Posterior cingulate gyrus (tissue), 11 donors: ENCODE measurements at regions not wholly inside any gene's neighbourhood (a gene's known extent, or its start where the extent isn't known, plus 50 kb on each side); places are given as distances from the start of the nearest gene placed in this dataset.

Source experiments
- DNase-seq, 10 donors: peaks; one replicate each; pipeline versions ENCODE4 v3.0.0 to v3.0.0-alpha.2; 2020 to 2021; ENCODE audit warnings: mixed read lengths in 3 of 10
- intact Hi-C: fragments of 100-400 bp; cut with DNase I; formaldehyde crosslinking; loops from one replicate; pipeline ENCODE4 v1.15.1; 2023

DNA sequence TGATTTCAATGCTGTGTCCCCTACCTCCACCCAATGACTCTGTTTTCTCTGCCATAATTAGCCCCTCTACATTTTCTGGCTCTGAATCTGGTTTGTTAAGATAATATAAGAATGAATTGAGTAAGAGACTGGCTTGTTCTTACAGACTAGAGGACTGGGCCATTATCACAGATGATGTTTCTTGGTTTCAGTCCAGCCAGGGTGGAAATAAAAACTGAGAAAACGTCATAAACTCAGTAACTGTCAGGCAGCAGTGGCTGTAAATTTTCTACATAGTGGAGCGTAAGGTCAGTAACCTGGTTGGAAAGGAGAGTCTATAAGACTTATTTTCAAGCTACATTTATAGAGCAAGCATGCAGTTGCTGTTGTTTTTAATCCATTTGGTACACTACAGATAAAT lies 485.4 kb downstream of the HTR7 start:
- intact Hi-C loops = no loop called here
- no peak for DNase-seq

DNA sequence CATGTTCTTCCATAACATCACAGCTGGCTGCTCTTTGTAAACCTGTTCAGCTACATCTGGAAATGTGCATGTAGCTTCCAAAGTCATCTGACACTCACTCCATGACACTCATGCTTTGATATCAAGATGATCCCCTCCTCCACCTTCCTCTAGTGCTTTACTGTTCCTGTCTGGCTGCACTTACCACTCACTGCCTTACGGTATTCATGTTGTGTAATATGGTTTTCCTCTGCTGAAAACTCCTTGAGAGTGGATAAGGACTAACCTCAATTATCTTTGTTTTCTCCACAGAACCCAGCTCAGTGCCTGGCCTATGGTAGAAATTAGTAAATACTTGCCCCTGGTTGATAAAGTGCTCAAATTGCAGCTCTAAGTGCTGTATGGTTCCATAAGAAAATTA lies 483.9 kb downstream of the HTR7 start:
- no peak for DNase-seq

DNA sequence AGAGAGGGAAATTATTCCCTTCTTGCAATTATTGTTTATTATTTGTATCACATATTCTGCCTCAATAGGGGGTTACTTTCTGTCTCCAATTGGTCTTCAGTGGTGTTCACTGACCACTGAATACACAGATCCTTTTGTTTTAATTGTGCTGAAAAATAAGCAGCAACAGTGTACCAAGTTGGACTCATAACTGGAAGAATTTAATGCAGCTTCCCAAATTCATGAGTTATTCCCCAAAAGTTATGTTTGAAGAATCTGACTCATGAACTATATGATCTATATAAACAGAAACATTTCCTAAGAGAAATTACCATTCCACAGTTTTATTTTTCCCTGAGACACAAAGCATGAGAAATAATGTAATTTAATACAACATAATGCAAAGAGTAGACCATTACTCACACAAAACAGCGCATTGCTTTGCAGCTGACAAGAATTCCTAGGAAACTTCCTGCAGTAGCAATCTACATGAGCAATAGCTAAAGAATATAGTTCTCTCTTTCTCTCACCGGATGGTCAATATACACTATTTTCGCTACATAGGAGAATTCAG lies 479.2 kb downstream of the HTR7 start:
- no peak for DNase-seq
- intact Hi-C loops = no loop called here

More for the DNA sequence above, 483.9 kb downstream of the HTR7 start:
- intact Hi-C loops = no loop called here

DNA sequence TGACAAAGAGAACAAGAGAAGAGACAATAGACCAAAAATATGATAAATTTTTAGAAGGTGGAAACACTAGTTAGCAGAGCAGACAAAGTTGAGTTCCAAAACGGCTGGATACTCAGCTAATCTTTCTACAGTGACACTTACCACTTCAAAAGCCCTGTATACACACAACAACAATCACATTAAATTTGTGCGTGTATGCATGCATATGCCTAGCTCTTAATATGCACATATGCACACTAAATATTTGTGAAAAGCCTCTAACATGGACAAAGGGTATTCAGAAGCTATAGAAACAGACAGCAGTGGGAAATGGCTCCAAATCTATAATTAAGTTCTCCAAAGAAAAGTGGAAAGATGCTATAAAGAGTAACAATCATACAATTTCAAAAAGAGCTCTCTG lies 476.4 kb downstream of the HTR7 start:
- intact Hi-C loops = no loop called here
- no peak for DNase-seq

DNA sequence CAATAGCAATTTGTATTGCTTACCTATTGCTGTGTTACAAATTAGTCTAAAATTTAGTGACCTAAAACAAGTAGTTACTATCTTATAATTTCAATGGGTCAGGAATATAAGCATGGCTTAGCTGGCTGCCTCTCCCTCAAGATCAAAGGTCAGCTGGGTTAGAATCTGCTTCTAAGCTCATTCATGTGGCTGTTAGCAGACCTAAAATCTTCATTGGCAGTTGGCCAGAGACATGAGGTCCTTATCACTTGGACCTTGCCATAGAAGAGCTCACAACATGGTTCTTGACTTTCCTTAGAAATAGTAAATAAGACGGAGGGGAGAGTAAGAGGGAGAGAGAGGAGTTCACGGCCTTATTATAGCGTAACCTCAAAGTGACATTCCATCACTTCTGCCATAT lies 468.0 kb downstream of the HTR7 start:
- intact Hi-C loops = no loop called here
- DNase-seq = no peak

DNA sequence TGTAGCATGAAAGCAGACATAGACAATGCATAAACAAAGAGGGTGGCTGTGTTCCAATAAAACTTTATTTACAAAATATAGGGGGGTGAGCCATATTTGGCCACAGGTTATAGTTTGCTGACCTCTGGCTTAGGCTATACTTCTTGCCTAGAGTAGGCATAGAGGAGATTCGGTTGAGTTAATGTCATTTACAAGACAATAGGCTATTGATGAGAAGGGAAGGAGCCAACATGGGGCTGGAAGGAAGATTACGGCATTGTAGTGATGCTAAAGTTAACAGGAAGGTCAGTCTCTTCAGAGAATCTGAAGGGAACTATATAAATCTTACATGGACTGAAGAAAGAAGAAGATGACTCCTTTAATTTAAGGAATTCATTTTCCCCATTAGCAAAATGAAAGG lies 463.5 kb downstream of the HTR7 start:
- intact Hi-C loops = no loop called here
- no peak for DNase-seq

DNA sequence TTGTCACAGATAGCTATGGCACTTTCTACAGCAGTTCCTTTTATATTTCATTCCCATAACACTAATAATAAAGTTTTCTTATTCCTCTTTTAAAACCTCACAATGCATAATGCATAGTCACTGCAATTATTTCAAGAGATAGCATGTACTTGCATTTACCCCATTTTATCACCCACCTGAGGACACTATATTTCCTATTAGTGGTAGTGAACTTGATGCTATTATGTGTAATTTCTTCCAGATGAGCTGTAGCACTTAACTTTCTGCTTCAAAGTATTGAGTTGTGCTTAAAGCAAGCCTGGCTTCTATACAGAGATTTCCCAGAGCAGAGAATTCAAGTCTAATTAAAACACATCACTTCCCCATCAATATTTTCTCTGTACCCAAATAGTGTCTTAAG lies 461.1 kb downstream of the HTR7 start:
- intact Hi-C loops = no loop called here
- DNase-seq = no peak

DNA sequence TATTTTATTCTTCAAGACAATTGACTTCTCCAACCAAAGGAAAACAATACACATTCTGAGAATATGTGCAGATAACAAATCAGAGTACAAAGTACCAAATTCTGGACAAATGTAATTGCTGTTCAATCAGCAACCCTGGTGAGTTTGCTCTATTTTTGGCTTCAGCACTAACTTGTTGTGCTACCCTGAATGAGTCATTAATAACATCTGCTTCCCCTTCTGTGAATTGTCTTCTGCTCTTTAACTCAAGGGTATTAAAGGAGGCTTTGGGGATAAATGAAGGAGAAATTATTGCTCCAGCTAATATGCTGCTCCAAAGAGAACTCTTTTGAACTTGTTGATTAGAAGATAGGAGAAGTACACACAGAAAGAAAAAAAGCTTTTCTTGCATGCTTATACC lies 459.3 kb downstream of the HTR7 start:
- DNase-seq = no peak
- intact Hi-C loops = no loop called here

DNA sequence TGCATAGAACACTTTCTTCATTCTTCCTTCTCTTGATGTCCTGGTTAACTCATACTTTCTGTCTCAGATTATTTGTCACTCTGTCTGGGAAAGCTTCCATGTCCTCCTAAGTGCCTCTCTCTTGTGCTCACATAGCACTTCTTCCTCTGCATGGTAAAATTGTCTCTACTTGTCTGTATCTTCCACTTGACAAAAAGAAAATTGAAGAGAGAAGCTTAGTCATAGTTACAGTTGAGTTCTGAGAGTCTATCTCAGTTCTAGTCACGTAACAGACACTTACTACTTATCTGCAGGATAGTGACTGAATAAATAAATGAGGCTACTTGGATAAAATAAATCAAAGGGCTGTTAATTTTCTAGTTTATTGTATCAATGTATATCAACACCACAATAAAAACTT lies 458.1 kb downstream of the HTR7 start:
- intact Hi-C loops = no loop called here
- DNase-seq = no peak

DNA sequence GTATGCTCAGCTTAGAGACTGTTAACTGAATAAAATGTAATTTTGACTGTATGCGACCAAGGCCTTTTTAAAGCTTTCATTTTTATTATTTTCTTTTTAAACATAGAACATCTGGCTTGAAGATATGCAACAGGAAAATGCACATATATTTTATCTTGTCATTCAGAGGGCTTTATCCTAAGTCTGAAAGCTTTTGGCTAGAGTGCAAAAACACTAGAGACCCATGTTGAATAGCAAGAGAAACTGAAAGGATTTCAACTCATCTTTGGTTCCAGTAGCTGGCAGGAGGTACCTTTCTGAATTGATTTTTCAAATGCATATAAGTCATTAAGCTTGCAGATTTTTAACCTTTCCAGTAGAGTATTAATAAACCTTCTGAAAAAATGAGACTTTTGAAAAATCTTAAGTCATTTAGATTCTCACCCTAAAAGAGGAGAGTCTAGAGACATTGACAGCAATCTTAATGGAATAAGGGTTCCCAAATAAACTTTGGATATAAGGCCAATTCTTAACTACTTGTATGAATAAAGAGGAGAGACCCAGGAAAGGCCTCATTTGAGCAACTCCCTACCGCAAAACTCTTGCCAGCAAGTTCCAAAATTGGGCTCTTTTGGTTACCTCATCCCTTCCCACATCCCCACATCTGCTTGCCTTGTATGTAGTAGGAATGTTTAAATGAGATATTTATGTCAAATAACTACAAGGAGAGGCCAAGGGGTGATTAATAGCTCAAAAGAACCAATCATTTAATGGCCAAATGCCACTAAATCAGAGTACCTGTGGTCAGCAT lies 454.4 kb downstream of the HTR7 start:
- no peak for DNase-seq
- intact Hi-C loops = no loop called here

DNA sequence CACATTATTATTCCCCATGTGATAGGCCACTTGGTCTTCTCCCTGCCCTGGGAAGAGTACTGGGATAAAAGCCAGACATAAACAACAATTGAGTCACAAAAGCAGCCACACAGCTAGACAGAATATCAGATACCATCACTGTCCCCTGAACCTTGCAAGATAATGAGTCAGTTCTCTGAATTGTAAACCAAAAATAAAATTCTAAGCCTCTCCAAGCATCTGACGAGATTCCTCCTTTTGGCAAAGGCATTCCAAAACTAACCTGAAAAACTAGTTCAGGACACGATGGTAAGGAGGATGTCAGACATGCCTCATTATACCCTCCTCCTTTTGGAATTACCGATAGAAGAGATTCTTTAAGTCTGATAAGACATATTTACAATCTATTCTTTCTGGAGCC lies 450.7 kb downstream of the HTR7 start:
- intact Hi-C loops = no loop called here
- DNase-seq = no peak

DNA sequence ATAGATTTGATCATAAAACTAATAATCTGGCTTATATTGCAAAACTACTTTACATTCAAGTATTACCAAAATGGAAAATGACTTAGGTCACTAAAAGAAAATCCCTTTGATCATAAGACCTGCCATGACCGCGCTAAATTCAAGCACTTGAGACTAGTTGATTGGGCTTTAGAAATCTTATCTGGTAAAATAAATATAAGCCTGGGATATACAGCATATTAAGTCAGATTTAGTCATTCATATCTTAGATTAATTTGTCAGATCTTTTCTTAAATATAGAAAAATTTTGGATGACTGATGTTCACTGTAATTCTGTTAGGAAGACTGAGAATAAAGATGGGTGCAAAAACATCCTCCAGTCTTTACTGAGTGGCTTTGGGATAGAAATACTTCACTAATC lies 450.0 kb downstream of the HTR7 start:
- intact Hi-C loops = no loop called here
- no peak for DNase-seq

DNA sequence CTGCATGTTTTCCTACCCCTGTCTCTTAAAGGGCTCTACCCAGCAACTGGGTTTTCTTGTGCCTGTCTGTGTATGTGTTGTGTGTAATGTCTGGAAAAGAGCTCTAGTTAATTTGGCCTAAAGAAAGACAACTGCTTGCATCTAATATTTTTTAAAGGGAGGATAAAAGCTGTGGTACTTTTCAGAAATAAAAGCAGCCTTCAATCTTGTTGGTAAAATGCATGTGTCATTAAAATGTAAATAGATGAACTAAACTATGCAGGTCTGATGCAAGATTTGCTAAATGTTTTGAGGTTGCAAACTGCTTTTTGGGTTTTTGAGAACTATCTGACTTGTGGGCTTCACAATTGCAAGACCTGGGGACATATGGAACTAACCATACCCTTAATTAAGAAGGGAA lies 445.3 kb downstream of the HTR7 start:
- no peak for DNase-seq
- intact Hi-C loops = no loop called here

DNA sequence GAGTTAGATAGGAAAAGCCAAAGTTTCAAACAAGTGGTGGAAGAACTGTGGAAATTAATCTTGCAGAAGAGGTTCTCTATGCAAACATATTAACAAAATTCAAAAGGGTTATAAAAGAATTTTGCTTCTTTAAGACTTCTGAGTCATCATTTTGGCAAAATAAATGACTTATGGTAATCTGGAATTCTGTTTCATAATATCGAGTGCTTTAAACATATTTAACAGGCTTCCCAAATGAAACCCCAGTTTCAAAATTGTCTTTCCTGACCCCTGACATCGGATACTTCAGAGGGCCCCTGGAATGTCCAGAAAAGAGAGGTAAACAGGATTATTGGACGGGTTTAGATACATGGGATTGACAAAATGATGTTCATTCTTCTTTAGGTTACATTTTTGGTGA lies 444.6 kb downstream of the HTR7 start:
- intact Hi-C loops = no loop called here
- DNase-seq = no peak

DNA sequence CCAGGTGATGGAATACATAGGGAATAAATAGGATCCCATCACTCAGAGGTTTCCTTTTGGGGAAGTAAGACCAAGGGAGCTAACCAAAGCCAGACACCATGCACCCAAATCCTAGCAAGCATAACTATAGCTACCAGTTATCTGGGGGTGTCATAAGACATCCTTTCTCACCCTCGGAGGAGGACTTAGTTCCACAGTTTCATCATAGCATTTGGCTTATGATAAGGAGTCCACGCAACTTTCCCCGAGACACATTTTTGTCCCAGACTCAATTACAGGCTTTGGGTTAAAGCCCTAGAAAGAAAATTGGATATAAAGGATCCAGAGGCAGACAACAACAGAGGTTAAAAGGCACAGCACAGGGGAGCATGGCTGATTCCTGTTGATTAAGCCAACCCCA lies 442.9 kb downstream of the HTR7 start:
- no peak for DNase-seq
- intact Hi-C loops = no loop called here

DNA sequence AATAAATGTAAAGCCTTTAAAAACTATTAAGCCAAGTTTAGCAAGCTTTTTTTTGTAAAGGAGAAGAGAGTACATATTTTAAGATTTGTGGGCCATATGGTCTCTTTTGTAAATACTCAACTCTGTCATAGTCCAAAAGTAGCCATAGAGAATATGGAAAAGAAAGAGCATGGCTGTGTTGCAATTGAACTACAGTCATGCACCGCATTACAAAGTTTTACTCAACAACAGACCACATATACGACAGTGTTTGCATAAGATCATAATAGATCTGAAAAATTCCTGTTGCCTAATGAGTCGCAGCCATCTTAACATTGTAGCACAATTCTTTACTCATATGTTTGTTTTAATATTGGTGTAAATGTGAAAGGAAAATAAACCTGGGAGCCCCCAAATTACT lies 440.8 kb downstream of the HTR7 start:
- DNase-seq = no peak
- intact Hi-C loops = no loop called here

DNA sequence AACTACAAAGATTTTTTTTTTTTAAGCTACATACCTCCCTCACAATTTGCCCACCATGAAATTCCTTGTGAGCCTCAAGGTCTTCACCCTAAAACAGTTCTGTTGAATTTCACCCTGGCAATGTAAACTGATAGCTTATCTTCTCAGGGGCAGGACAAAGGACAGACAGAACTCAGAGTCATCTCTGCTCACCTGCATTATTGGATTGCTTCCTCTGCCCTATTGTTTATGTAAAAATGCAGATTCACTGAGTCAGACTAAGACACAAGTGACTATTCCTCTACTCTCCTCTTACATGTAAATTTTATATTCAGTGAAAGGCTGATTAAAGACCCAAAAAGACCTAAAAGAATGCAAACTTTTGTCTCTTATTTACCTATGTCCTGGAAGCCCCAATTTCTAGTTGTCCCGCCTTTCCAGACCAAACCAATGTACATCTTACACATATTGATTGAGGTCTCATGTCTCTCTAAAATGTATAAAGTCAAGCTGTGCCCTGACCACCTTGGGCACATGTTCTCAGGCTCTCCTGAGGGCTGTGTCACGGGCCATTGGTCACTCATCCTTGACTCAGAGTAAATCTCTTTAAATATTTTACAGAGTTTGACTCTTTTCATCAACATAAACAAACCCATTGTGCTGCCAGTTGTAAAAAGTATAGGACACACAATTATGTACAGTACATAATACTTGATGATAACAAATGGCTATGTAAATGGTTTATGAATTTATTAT lies 440.2 kb downstream of the HTR7 start:
- DNase-seq = no peak
- intact Hi-C loops = no loop called here

DNA sequence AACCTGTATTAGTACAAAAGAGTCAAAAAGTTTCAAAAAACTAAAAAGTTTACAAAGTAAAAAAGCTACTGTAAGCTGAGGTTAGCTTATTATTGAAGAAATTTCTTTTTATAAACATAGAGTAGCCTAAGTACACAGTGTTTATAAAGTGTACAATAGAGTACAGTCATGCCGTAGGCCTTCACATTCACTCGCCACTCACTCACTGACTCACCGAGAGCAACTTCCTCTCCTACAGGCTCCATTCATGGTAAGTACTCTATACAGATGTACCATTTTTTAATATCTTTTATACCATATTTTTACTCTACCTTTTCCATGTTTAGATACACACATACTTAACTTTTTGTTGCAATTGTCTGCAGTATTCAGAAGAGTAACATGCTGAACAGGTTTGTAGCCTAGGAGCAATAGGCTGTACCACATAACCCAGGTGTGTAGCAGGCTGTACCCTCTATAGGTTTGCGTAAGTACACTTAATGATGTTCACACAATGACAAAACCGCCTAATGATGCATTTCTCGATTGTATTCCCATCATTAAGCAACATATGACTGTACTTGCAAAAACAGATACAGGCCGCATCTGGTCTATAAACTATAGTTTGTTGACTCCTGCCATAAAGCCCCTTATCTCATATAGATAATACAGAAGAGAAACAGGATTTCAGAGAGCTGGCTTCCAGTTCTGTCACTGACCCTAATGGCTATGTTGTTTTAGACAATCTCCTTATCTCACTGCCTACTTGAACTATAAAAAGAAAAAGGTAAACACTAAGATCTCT lies 438.8 kb downstream of the HTR7 start:
- no peak for DNase-seq
- intact Hi-C loops = no loop called here

DNA sequence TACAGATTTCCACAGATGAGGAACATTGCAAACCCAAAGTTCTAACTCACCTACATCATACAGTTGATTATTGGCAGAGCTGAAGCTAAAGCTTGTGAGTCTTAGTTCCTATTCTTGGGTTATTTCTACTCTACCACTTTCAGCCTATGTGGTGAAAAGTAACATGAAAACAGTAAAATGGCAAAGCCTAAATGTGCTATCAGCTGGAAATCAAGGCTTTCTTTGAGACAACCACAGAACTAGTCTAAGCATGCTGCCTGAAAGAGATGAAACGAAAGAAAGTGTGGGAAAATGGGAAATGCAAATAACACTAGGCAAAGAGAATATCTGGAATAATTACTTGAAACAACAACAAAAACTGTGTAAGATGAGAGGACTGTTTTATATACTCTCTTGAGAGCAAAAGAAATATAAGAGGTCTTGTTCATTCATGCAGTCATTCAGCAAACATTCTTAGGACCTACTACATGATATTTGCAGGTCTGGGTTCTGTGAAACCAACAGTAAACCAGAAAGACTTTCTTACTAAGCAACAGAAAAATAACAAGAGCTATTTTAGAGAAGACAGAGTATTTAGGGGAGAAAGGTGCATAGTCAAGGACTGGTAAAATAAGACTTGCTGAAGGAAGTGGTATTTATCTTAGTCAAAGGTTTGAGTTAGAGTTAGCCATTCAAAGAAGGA lies 437.1 kb downstream of the HTR7 start:
- intact Hi-C loops = no loop called here

DNA sequence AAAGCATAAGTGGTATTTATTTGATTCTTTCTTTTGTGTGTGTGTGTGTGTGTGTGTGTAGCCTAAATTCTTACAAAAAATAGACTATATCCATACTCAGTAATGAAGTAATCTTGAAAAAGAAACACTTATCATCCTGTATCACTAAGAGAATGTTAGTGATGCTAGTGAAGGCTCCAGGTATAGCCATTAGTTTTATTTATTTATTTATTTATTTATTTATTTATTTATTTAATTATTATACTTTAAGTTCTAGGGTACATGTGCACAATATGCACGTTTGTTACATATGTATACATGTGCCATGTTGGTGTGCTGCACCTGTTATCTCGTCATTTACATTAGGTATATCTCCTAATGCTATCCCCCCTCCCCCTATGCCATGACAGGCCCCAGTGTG lies 436.0 kb downstream of the HTR7 start:
- intact Hi-C loops = no loop called here
- no peak for DNase-seq

More for the DNA sequence above, 437.1 kb downstream of the HTR7 start:
- DNase-seq = no peak

DNA sequence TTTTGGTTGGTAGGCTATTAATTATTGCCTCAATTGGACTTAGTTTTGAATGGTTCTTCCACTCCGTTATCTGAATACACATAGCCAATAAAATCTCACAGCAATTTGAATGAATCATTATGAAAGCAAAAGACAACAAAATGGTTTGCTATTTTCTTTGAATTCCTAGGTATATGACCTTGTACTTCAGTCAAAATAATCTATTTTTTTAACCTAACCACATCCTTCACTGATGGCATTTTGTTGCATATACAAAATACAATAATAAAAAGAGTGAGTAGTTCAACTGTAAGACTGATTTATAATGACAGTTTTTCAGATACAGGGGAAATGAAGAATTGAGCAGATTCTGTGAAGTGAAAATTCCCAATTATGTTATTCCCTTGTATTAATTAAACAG lies 433.1 kb downstream of the HTR7 start:
- intact Hi-C loops = no loop called here
- no peak for DNase-seq
